Activated CD8-positive, alpha-beta memory T cell treated with anti-CD3 and anti-CD28 coated beads for 48 hours (primary cell): ENCODE measurements at regions not wholly inside any gene's neighbourhood (a gene's known extent, or its start where the extent isn't known, plus 50 kb on each side); places are given as distances from the start of the nearest gene placed in this dataset.

Experiments used
- DNase-seq, 3 experiments: peaks; one replicate each; pipeline ENCODE4 v3.0.0-alpha.2; 2020; ENCODE audit warnings: low read depth in 2 of 3, low spot score in 2 of 3

DNA sequence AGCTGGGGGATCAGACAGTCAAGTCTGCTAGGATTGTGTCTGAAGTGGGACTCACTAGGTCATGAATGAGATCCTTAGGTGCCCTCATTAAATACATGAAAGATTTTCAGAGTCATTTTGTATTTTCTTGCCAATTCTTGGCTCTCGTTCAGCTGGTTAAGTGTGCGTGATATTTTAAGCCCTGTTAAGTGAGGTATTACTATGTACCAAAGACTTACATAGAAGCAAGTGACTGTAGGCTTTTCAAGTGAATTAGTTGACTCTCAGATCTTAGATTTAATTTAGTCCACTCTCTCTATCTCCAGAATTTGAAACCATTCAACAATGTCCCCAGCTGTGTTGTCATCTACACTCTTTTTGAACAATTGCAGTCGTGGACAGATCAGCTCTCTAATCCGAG lies 219.4 kb downstream of the FOXL1 start:
- DNase-seq, result no peak

DNA sequence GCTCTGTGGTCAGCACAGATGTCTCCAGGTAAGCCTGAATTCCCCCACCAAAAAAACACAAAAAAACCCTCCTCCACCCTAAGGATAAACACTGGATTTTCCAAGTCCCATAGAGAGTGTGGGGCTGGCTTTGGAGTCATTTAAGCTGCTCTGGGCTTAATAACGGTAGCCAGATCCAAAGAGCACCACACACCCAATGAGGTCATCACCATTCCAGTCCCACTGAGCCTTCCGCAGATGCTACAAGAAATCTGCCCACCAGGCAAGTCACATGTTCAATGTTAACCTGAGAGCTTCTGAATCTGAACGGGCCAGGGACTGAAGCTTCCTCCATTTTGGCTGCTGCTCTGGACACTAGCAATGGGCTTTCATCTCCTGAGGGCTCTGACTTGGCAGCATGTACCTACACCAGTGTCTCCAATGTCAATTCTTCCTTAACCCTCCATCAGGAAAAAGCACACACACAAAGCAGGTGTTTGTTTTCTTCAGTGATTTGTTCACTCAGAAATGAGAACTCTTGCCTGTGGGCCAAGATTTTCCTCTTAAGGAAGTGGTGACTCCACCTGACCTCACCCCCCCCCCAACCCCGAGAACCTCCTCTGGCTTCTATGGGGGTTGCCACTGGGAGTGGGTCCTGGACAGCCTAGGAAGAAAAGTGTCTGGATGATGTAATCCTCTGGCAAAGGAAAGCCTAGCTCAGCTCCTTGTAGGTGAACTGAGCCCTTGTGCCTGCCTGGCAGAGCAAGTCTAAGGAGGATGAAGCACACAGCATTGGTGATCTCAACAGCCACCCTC lies 220.1 kb downstream of the FOXL1 start:
- DNase-seq, result no peak

DNA sequence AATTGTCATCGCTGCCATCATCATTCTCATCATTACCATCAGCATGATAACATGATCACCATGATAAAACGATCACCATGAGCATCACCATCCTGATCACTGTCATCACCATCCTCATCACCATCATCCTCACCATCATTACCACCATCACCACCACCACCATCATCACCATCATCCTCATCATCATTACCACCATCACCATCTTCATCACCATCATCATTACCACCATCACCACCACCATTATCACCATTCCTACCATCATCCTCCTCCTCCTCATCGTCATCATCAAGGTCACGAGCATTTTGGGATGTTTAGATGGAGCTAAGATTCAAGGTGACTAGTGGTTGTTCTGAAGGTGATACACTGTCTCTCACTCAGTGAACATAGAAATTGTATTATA lies 221.0 kb downstream of the FOXL1 start:
- DNase-seq, result no peak

- DNase-seq, result no peak
Observed at GRCh38 chr16:86800894-86801293, 222.5 kb downstream of the FOXL1 start.

- DNase-seq, result no peak
Observed at GRCh38 chr16:86802013-86802412, 223.7 kb downstream of the FOXL1 start.

DNA sequence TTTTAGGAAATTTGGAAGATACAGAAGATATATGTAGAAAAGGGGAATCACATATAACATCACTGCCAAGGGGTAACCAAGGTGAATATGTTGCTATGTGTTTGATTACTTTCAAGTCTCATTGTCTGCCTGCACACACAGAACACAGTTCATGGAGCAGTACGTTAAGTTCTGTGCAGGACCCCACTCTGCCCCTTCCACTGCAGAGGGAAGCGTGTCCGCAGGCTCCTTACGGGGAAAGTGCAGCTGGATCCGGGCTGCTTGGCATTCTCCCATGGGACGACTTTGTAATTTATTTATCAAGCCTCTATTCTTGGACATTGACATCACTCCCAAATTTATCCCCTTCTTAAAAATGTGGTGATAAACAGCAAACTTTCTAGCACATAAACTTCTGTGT lies 226.8 kb downstream of the FOXL1 start:
- no peak for DNase-seq

DNA sequence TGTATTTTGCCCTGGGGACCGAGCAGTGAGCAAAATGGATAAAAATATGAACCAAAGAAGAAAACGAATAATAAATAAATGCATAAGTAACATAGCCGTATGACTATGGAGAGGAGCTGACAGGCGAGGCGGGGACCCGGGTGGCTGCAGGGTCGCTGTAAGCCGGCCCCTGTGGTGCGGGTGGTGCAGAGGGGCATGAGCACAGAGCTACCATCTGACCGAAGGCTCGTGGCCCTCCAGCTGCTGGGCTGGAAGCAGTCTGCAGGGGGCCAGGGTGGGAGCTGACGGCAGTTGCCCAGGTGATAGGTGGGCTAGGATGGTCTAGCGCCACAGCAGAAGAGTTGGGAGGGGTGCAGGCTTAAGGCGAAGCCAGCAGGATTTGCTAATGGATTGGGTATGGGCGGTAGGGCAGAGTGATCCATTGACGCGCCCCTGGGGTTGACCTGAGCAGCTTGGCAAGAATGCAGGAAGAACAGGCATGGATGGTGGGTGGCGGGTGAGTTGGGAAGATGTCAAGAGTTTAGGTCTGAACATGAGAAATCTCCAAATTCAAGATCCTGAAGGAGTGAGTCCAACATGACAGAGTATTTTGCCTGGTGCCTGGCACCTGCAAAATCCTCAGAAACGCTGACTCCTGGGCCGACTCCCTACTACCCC lies 228.0 kb downstream of the FOXL1 start:
- no peak for DNase-seq

DNA sequence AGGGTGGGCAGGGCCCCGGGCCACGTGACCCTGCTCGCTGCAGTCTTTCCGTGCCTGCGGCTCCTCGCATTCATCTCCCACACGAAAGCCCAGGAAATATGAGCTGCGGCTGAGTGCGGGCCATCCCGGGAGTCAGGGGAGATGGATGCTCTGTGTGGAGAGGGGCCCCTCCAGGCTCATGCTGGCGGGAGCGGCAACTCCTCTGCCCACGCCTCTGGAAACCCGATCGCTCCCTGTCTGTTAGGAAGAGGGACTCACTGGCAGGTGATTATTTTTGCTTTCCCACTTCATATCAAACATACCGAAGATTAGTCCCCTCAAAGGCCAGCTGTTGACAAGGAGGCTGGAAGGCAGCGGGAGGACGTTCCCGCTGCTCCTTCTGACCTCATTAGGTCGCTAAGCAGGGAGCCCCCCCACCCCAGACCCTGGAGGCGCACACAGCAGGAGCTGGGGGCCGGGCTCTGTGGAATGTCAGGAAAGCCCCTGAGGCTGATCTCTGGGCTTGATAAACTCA lies 228.5 kb downstream of the FOXL1 start:
- no peak for DNase-seq

GRCh38 chr16:86808863-86809444 lies 230.6 kb downstream of the FOXL1 start:
- DNase-seq, result no peak

- DNase-seq, result no peak
Observed at GRCh38 chr16:86809458-86809955, 231.2 kb downstream of the FOXL1 start.

GRCh38 chr16:86810062-86810461 lies 231.7 kb downstream of the FOXL1 start:
- no peak for DNase-seq

- DNase-seq, result no peak
Observed at GRCh38 chr16:86812363-86812970, 234.1 kb downstream of the FOXL1 start.

DNA sequence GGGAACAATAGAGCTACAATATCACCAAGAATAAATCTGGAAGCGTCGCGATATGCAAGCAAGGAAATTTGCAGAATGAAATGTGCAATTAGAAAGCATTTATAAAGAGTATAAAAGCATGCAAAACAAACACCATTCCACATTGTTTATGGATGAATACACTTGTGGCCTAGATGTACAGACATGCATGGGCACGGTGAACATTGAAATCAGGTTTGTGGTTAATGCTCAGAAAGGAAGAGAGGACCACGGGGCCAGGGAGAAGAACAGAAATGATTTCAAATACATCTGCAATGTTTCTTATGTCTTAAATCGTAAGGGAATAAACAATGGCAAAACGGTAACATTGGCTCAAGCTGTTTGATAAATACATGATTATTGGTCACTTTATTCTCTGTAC lies 235.9 kb downstream of the FOXL1 start:
- DNase-seq, result no peak

DNA sequence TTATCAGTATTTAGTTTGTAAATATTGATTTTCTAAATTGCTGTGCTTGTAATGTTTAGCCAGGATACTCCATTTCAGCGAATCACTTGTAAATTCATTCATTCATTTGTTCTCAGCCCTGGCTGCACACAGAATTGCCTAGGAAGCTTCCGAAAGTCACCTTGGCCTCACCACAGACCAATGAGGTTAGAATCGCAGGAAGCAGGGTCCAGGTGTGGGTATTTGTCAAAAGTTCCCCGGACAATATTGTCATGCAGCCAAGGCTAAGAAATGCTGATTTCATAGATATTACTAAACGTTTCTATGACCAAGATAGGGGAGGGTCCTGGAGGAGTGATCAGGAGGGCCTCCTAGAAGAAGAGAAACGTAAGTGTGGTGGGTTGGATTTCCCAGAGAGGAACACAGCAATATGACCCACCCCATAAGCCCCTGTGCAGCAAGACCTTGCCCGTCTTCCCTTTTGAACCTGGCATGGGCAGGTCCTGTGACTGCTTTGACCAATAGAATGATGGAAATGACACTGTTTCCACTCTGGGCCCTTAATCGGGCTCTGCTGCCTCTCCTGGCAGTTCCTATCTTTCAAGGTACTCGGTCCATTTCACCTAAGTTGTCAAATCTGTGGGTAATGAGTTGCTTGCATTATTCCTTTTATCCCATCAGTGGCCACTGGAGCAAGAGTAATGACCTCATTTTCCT lies 238.7 kb downstream of the FOXL1 start:
- DNase-seq, result no peak

- no peak for DNase-seq
Observed at GRCh38 chr16:86818671-86819532, 240.6 kb downstream of the FOXL1 start.

DNA sequence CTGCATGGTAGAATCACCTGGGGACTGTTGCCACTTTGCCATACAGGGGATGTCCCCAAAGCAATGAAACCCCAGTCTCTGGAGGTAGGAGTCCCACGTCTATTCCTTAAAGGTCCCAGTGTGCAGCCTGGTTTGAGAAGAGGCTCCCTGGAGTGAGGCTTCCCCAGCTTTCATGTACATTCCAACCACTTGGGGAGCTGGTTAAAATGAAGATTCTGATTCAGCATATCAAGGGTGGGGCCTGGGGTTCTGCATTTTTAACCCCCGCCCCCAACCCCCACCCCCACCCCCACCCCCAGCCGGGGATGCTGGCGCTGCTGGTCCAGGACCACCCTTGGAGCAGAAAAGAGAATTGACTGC lies 241.2 kb downstream of the FOXL1 start:
- DNase-seq, result no peak

DNA sequence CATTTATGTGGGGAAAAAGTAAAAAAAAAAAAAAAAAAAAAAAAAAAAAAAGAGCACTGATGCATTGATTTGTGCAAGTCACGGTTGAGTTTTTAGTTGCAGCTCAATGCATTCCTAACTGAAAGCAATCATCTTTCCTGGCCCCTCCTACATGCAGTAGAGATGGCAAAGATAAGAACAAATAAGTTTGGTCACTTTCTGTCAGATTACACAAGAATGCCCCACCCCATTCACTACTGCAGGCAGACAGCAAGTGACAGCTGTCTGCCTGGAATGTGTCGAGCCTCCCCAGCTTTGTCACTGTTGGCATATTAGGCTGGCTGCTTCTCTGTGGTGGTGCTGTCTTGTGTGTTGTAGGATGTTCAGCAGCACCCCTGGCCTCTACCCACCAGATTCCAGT lies 243.5 kb downstream of the FOXL1 start:
- DNase-seq, result no peak

GRCh38 chr16:86823125-86823524 lies 244.8 kb downstream of the FOXL1 start:
- DNase-seq, result no peak

DNA sequence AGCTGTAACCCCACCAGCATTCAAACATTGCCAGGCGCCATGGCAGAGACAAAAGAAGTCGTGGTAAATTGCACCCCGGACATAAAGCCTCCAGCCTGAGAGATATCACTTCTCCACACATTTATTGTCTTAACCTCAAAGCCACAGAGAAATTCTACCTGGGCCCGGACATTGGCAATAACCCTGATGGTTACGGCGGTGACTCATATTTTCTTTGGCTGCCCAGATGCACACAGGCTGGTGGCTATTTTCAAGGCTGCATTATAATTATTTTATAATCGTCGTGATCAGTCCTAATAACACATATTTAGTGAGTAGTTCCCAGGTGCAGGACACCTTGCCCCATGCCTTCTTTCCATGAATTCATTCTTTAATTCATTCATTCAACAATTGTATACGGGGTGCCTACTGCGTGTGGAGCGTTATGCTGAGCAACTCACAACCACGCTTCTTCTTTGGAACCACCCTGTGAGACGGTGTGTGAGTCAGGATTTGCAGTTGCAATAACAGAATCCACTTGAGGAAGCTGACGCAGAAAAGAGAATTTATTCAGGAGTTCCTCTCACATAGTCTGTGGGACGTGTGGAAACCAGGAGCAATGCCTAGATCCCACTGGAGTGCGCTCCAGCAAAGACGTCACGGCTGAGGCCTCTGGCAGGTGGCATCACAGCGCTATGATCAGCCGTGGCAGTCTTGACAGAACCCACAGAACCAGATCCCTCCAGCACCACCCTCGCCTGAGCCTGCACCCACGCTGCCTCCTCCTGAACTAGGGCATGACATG lies 245.7 kb downstream of the FOXL1 start:
- DNase-seq, result no peak
